ACHN (cell line): ENCODE measurements at regions not wholly inside any gene's neighbourhood (a gene's known extent, or its start where the extent isn't known, plus 50 kb on each side); places are given as distances from the start of the nearest gene placed in this dataset.
A peak's percentile ranks its signal among the peaks of the same experiment; 100 is the strongest.
"Not testable (repeated sequence)": the region's sequence is repeated elsewhere in the genome, so short reads cannot be mapped to it uniquely, and the experiment has no call there.

Experiments
- DNase-seq: peaks from one replicate; pipeline ENCODE4 v3.0.0-alpha.2; 2015
- in situ Hi-C: cut with HindIII; loops from 2 replicates; pipeline ENCODE4 v1.10.0; 2017; ENCODE audit warnings: low sequenced_read_pairs, low pct_ligation_motif_present, low pct_unique_long_range_greater_than_20kb

GRCh38 chr12:91289906-91290305 is 107.3 kb upstream of the DCN start:
- DNase-seq: no peak
- in situ Hi-C loops: no loop called here

GRCh38 chr12:91289072-91289471 is 106.5 kb upstream of the DCN start:
- no peak for DNase-seq
- in situ Hi-C loops: no loop called here

DNA sequence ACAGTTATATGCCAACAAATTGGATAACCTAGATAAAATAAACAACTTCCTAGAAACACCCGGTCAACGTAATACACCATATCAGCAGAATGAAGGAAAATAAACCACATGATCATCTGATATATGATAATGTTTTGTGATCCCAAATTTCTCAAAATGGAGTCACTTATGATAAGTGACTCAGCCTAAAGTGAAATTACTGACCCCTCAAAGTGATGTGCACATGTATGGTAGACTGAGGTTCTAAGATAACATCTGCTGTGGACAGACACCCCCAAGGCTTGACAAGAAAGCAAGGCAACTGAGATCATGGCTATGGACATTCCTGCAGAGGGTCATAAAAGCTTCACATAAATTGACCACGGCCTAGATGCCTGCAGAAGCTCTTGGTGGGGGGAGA is 105.1 kb upstream of the DCN start:
- DNase-seq: no peak
- in situ Hi-C loops: no loop called here

GRCh38 chr12:91278126-91278525 is 95.5 kb upstream of the DCN start:
- in situ Hi-C loops: no loop called here
- DNase-seq: no peak

DNA sequence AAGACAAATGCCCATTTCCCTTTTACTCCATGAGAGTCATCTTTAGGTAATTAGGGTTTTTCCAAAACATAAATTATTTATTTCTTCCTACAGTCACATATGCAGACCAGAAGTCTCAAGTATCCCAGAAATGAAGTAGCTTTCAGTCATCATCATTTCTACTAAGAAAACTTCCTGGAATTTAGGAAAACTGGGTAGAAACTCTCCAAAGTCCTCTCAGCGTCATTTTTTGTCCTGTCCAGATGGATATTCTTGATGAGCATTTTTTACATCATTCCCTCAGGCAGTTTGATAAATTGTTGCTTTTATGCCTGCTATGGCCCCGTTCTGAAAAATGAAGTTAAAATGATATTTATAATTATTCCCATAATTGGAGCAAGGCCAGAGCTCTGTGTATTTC is 93.9 kb upstream of the DCN start:
- DNase-seq: no peak
- in situ Hi-C loops: no loop called here

- DNase-seq: no peak
- in situ Hi-C loops: no loop called here
Measured at GRCh38 chr12:91275321-91275720, 92.7 kb upstream of the DCN start.

- no peak for DNase-seq
- in situ Hi-C loops: no loop called here
Measured at GRCh38 chr12:91274916-91275315, 92.3 kb upstream of the DCN start.

DNA sequence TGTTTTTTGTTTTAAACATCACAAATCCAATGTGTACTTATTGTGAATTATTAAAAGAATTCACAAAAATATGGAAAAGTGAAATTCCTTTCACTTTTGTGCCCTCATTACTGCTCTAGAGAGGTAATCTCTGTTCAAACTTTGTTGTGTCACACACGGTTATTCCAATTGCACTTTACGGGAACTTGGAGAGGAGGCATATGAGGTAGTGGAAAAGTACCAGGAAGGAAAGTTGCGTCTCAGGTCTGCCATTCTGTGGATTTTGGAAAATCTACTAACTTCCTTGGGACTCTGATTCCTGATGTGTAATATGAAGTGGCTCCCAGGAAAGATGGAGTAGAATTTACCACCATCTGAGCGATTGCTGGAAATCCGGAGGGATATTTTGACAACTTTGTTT is 90.9 kb upstream of the DCN start:
- DNase-seq: no peak
- in situ Hi-C loops: no loop called here

DNA sequence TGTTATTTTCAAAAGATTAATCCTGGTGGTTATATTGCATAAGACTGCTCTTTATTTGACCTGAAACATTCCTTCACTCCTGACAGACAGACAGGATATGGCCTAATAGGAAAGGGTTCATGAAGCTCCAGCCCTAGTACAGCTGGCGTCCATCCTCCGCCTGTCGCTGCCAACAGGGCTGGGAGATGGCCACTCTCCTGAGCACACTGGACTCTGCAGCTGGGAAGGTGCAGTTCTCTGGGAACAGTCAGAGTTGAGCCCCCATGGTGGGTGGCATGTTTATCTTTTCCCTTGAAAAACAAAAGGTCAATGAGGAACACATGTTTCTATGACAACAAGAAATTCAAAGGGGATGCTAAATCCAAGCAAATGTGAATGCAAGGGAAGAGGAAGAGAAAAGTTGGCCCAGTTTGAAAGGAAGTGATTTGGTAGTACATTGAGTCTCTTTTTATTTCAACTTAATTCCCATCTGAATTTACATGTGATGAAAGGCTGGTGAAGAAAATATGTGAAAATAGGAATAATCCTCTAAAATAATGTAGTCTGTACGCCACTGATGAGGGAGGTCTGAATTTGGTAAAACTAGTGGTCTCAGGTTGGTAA is 89.9 kb upstream of the DCN start:
- in situ Hi-C loops: no loop called here
- no peak for DNase-seq

- no peak for DNase-seq
- in situ Hi-C loops: no loop called here
Measured at GRCh38 chr12:91271185-91271584, 88.6 kb upstream of the DCN start.

- DNase-seq: no peak
- in situ Hi-C loops: no loop called here
Measured at GRCh38 chr12:91267039-91267438, 84.4 kb upstream of the DCN start.

GRCh38 chr12:91264178-91264577 is 81.6 kb upstream of the DCN start:
- in situ Hi-C loops: no loop called here
- no peak for DNase-seq

DNA sequence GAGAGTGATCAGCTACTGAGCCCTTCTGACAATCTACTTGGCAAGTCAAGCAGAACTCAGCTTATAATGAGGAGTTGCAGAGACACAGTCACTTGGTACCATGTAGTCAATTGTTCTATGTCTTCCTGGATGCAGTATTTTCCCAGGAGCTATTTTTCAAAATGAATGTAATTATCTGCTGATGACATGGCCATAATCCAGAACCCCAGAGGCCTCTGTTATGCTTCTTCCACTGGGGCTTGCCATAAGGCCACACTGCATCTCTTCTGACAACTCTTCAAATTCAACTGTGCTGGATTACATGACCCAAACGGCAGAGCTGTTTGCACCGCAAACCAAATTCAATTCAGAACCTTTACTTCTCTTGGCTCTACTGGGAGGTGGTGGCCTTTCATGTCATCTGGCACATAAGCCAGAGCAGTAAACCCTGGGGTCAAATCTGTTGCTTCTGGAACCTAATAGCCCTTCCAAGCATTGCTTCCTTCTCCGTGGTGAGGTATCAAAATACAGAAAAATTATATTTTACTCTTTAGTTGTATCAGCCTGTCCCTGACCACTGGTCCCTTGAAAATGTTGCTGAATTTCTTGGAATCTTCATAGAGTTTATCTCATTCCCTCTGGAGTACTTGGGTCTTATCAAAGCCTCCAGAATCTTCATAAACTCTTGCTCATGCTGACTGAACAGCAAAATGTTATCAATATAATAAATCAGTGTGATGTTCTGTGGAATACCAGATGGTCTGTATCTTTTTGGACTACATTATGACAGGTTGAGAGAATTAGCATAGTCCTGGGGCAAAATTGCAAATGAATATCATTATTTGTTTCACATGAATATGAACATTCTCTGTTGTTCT is 79.4 kb upstream of the DCN start:
- in situ Hi-C loops: no loop called here
- DNase-seq: no peak

DNA sequence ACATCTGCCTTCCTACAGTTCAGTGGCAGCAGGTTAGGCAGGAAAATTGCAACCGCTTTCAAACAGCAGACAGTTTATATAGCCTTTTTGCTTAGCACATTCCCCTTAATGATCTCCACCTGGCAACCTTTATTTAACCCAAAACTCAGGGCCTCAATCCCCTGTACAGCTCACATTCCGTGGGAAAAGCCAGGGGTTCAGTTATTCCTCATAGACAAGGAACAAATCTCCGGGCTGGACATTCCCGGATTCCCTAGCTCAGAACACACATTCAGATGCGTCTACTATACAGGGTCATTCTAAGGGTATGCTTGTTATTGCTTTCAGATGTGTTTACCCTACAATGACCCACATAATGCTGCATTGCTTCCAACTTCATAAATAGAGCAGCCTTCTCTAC is 73.8 kb upstream of the DCN start:
- DNase-seq: no peak
- in situ Hi-C loops: no loop called here

- DNase-seq: no peak
- in situ Hi-C loops: no loop called here
Measured at GRCh38 chr12:91252341-91252740, 69.7 kb upstream of the DCN start.

DNA sequence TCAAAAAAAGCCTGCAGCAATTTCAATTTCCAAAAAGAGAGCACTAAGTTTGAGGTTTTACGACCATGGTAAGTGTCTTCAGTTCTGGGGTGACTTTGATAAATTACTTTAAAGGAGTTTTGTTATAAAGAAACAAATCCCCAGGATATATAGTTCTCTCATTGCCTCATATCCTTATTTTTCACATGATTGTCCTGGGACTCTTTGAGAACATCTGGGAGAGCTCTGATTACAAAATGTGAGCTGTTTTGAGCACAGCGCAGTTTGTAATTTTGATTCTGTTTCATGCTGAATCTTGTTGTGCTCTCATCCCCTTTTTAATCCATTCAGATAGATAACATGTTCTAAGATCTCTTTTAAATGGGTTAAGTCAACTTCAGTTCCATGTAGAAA is 67.7 kb upstream of the DCN start:
- in situ Hi-C loops: no loop called here
- DNase-seq: no peak

- in situ Hi-C loops: no loop called here
- DNase-seq: no peak
Measured at GRCh38 chr12:91249518-91250272, 67.1 kb upstream of the DCN start.

DNA sequence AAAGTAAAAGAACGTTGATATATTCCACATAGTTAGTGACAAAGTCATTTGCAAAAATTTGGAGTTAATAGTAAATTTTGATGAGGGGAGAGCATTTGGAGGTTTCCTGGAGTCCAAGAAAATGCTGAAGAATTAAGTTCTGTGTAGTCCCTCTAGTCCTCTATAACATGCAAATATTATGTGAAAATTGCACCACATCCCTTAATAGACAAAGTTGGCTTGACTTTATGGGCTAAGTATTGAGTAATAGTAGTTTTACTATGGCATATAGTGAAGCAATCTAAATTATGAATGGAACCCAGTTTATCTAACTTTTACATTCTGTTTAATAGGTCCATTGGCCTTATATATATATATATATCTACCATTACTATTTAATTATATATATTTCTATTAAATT is 66.4 kb upstream of the DCN start:
- in situ Hi-C loops: no loop called here

GRCh38 chr12:91243177-91243576 is 60.6 kb upstream of the DCN start:
- in situ Hi-C loops: not testable (repeated sequence)
- peak; percentile 26 for DNase-seq

More for the DNA sequence above, 66.4 kb upstream of the DCN start:
- no peak for DNase-seq

GRCh38 chr12:91241756-91242155 is 59.1 kb upstream of the DCN start:
- DNase-seq: no peak
- in situ Hi-C loops: no loop called here
